MCF 10A (cell line): ENCODE measurements at regions not wholly inside any gene's neighbourhood (a gene's known extent, or its start where the extent isn't known, plus 50 kb on each side); places are given as distances from the start of the nearest gene placed in this dataset.

Experiments
- BruUV-seq: library from RNA; stranded (reverse); fragments of 400-500 nt; replicated peaks from 2 replicates; lab custom pipeline; 2021; lab: Mats Ljungman, UMichigan
- CTCF ChIA-PET: fragments of 300-600 bp; sonication (Branson Sonifier 250); formaldehyde crosslinking; extraction: SDS; loops from one replicate; lab custom pipeline; 2021; ENCODE audit warnings: antibody characterized with exemption, inconsistent platforms; lab: Yijun Ruan, JAX
- POLR2A ChIA-PET: fragments of 300-600, 350-650 bp; sonication (Branson Sonifier 250); formaldehyde crosslinking; extraction: SDS; loops from one replicate; lab custom pipeline; 2020; ENCODE audit warnings: antibody characterized with exemption, inconsistent platforms; lab: Yijun Ruan, JAX
- DNase-seq: peaks from one replicate; pipeline ENCODE4 v3.0.0-alpha.2; 2018; ENCODE audit not compliant: unreplicated experiment
- H3K27ac Mint-ChIP-seq: one replicate; pipeline ENCODE4 v1.8.0; 2022; ENCODE audit warnings: mild to moderate bottlenecking, low read depth, mixed read lengths; ENCODE audit not compliant: unreplicated experiment
- H3K27me3 Mint-ChIP-seq: one replicate; pipeline ENCODE4 v1.8.0; 2022; ENCODE audit warnings: mixed read lengths; ENCODE audit not compliant: insufficient read depth, unreplicated experiment
- H3K36me3 Mint-ChIP-seq: one replicate; pipeline ENCODE4 v1.8.0; 2022; ENCODE audit warnings: mild to moderate bottlenecking, moderate library complexity, mixed read lengths; ENCODE audit not compliant: insufficient read depth, unreplicated experiment
- H3K4me1 Mint-ChIP-seq: one replicate; pipeline ENCODE4 v1.8.0; 2022; ENCODE audit warnings: mixed read lengths; ENCODE audit not compliant: insufficient read depth, unreplicated experiment
- H3K4me3 Mint-ChIP-seq: one replicate; pipeline ENCODE4 v1.8.0; 2022; ENCODE audit warnings: mild to moderate bottlenecking, moderate library complexity, mixed read lengths; ENCODE audit not compliant: unreplicated experiment
- H3K9me3 Mint-ChIP-seq: one replicate; pipeline ENCODE4 v1.8.0; 2022; ENCODE audit warnings: mixed read lengths; ENCODE audit not compliant: unreplicated experiment
- intact Hi-C: fragments of 100-400 bp; cut with micrococcal nuclease; formaldehyde crosslinking; loops from 2 replicates; pipeline ENCODE4 v1.14.1; 2022
- TF ChIP-seq, protein P1 (sequence below): fragments of 200-600 bp; IDR thresholded peaks from one replicate; pipeline ENCODE4 v1.8.0; 2022; ENCODE audit warnings: antibody characterized with exemption, mild to moderate bottlenecking; ENCODE audit not compliant: unreplicated experiment

DNA sequence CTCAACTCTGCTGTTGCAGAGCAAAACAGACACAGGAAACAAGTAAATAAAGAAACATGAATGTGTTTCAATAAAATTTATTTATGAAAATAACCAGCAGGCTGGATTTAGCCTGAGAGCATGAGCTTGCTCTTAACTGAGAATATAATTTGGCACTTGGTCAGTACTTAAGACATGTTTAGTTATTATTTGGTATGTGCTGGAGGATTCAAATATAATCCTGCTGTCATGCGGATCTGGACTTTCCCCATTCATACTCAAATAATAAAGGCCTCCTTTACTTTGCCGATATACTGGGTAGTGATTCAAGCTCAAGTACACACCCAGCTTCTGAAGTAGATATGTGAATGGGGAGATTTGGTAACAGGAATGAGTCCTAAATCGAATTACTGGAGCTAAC is 465.5 kb upstream of the HS3ST1 start:
- Mint-ChIP-seq H3K4me3 (no peak overlapping the region), H3K4me1 (no peaks in the 10 kb centered on the region), H3K36me3 (no peaks in the 10 kb centered on the region), H3K9me3 (peaks cover 6% of the 10 kb centered on the region), H3K27me3 (no peaks in the 10 kb centered on the region), H3K27ac (no peak overlapping the region)
- CTCF ChIA-PET, result interaction anchor here (0.6 to 0.8 kb wide), 2 partner anchors 515 to 786 kb away, joined by 3 read pairs; no protein-coding TSS in a partner anchor
- BruUV-seq, result no TSS peak
- DNase-seq, result no peak
- POLR2A ChIA-PET, result interaction anchor here (0.6 kb wide), 1 partner anchor 493 kb away, joined by 3 read pairs; no protein-coding TSS in a partner anchor
- TF ChIP-seq, protein P1, sequence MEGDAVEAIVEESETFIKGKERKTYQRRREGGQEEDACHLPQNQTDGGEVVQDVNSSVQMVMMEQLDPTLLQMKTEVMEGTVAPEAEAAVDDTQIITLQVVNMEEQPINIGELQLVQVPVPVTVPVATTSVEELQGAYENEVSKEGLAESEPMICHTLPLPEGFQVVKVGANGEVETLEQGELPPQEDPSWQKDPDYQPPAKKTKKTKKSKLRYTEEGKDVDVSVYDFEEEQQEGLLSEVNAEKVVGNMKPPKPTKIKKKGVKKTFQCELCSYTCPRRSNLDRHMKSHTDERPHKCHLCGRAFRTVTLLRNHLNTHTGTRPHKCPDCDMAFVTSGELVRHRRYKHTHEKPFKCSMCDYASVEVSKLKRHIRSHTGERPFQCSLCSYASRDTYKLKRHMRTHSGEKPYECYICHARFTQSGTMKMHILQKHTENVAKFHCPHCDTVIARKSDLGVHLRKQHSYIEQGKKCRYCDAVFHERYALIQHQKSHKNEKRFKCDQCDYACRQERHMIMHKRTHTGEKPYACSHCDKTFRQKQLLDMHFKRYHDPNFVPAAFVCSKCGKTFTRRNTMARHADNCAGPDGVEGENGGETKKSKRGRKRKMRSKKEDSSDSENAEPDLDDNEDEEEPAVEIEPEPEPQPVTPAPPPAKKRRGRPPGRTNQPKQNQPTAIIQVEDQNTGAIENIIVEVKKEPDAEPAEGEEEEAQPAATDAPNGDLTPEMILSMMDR, result no peak
- intact Hi-C loops, result no loop called here

DNA sequence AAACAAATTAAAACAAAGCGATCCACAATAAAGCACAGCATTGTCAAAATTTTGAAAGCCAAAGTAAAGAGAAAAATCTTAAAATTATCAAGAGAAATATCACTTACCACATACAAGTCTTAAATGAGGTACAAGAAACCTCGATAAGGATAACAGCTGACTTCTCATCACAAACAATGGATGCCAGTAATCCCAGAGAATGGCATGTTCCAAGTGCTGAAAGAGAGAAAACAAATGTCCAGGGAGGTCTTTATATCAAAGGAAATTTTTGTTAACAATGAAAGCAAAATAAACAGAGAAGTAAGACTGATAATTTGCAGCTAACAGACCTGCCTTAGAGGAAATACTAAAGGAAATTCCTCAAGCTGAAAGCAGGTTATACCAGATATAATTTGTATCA is 460.4 kb upstream of the HS3ST1 start:
- Mint-ChIP-seq H3K9me3 (peaks cover 7% of the 10 kb centered on the region), H3K36me3 (no peaks in the 10 kb centered on the region), H3K4me3 (no peak overlapping the region), H3K27ac (no peak overlapping the region), H3K27me3 (no peaks in the 10 kb centered on the region), H3K4me1 (no peaks in the 10 kb centered on the region)
- intact Hi-C loops, result no loop called here
- no TSS peak for BruUV-seq
- DNase-seq, result no peak
- TF ChIP-seq, protein P1, result no peak
- CTCF ChIA-PET, result no interaction called here
- POLR2A ChIA-PET, result no interaction called here

DNA sequence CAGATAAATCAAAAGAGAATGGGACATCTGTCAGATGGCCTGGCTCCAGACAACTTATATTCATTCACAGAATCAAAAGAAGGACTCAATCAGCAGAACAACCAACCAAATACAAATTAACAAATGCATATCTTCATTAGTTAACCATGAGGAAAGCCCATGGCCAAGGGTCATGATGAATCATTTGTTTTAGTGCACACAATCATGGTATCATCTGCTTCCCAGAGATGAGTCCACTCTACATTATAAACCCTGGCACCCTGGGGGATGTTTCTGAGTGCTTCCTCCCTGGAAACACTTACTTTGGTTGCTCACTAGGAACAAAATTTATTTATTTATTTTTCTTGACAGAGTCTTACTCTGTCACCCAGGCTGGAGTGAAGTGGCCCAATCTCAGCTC is 453.3 kb upstream of the HS3ST1 start:
- Mint-ChIP-seq H3K4me3 (no peak overlapping the region), H3K27ac (no peak overlapping the region), H3K9me3 (peaks cover 7% of the 10 kb centered on the region), H3K36me3 (no peaks in the 10 kb centered on the region), H3K4me1 (no peaks in the 10 kb centered on the region), H3K27me3 (no peaks in the 10 kb centered on the region)
- TF ChIP-seq, protein P1, result no peak
- no TSS peak for BruUV-seq
- ChIA-PET CTCF (interaction anchor here (0.5 kb wide), 1 partner anchor 568 kb away, joined by 3 read pairs; no protein-coding TSS in a partner anchor), POLR2A (no interaction called here)
- DNase-seq, result no peak
- intact Hi-C loops, result no loop called here

- peaks cover 13% of the 10 kb centered on the region for H3K9me3 Mint-ChIP-seq
- no peak for DNase-seq
- no peak overlapping the region for H3K27ac Mint-ChIP-seq
- TF ChIP-seq, protein P1, result no peak
- ChIA-PET POLR2A (no interaction called here), CTCF (interaction anchor here (0.6 kb wide), 1 partner anchor 31 kb away, joined by 3 read pairs; no protein-coding TSS in a partner anchor)
- H3K4me1 Mint-ChIP-seq, result no peaks in the 10 kb centered on the region
- H3K4me3 Mint-ChIP-seq, result no peak overlapping the region
- BruUV-seq, result no TSS peak
- no peaks in the 10 kb centered on the region for H3K36me3 Mint-ChIP-seq
- intact Hi-C loops, result no loop called here
- H3K27me3 Mint-ChIP-seq, result no peaks in the 10 kb centered on the region
Observed at GRCh38 chr4:11881364-11881763, 452.7 kb upstream of the HS3ST1 start.
